HG02943 (cell line): ENCODE measurements at regions not wholly inside any gene's neighbourhood (a gene's known extent, or its start where the extent isn't known, plus 50 kb on each side); places are given as distances from the start of the nearest gene placed in this dataset.

Experiments used
- ATAC-seq: cut with Tn5 transposase; IDR thresholded peaks from one replicate; pipeline ENCODE4 v1.9.1; 2021; ENCODE audit warnings: mild to moderate bottlenecking, low read depth, moderate library complexity; ENCODE audit not compliant: unreplicated experiment

DNA sequence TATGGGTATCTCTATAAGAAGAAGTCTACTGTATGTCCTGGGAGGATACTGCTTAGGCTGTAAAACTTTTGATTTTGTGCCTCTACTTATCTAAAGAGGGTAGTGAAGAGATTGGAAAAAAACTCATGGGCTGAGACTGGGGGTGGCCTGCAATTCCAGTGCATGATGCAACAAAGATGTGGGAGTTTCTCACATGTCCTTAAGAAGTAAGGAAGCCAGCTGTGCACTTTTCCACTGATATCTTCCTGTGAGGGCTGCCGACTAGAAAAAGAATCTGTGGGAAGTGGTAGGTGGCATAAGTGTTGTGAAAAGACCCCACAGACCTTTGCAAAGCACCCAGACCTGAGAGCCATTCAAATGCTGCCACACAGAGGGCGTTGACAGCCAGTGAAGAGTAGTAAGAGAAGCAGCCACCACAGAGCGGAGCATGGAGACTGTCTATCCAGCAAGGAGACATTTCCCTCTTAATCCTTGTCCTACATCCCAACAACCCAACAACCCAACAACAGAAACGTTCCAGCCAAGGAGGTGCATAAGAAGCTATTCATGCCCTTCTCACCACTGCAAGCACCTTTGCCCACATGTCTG, 65.1 kb downstream of the PFDN4 start:
- no peak for ATAC-seq

DNA sequence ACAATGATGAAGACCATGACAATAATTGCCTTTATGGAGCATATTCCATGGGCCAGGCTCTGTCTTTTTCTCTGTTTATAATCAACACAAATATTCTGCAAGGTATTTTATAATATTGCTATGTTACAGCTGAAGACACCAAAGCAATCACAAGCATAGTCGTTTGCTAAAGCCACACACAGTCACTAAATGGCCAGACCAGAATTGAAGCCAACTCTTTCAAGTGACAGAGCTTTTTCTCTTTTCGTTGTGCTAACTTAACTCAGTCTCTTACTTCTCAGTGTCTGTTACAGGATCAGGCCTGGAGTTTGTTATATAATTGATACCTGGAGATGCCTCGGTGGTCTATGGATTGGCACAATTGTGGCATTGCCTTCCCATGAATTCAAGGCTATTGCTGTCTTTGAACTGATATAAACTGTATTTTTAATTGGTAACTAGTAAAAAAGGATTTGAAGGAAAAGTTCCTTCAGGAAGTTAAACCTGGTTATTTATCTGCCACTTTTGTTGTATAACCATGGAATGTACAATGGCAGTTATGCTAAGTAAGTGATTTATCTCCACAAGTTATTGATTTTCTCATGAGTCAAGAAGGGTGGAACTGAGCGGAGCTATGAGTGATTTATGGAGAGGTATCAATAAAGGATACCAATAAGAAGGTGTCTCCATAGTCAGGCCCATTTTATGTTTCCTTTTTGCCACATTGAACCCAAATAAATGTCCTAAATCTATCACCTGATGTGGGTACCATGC, 67.6 kb downstream of the PFDN4 start:
- ATAC-seq = no peak

DNA sequence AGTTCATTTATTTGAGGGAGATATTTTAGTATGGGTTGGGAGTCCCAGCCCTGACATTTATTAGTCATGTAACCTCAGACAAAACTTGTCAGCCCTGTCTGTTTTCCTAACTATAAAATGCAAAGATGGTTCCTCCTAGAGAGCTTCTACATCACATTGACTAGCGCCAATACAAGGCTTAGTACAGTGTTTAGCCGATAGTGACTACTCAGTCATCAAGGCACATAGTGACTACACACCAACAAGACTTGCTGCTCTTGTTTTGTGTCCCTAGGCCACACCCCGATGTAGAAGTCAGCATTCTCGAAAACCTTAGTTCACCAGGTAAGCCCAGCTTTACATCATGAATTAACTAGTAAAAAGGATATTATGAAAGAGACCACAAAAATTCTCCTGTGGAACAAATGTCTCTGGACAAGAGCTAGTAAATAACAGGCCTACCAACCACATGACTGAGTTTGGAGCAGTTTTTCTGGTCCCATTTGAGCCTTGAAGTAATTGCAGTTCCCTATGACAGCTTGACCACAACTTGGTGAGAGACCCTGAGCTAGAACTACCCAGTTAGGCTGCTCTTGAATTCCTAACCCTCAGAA, 68.8 kb downstream of the PFDN4 start:
- no peak for ATAC-seq

DNA sequence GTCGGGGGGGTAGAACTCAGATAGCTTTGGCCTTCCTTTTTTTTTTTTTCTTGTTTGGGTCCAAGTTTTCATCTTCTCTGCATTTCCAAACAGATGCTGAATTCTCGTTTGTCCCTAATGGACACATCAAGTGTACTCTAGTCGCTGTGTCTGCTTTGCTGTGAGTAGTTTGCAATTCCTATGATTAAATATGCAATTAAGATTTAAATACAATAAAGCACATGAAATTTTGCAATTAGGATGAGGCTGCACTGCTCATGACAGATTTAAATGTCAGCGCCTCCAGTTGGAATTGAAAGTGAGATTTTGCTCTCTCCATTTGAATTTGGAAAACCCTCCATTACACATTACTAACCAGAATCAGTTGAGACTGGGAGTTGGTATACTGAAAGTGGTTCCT, 70.4 kb downstream of the PFDN4 start:
- ATAC-seq = no peak

DNA sequence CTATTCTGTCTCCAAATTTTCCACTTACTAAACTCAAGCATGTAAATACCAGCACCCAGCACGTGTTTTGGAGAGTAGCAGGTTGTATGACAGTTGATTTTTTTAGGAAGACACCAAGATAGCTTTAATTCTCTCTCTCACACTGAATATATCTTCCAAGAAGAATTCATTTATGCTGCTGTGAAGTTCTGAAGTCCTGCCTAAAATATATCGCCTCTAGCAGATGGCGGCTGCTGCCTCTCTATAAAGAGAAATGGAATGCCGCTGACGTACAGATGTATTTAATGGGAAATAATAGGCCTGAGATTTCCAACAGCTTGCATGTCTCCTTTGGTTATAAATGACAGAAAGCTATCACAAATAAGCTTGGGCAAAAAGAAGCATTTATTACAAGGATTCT, 74.7 kb downstream of the PFDN4 start:
- ATAC-seq = no peak

DNA sequence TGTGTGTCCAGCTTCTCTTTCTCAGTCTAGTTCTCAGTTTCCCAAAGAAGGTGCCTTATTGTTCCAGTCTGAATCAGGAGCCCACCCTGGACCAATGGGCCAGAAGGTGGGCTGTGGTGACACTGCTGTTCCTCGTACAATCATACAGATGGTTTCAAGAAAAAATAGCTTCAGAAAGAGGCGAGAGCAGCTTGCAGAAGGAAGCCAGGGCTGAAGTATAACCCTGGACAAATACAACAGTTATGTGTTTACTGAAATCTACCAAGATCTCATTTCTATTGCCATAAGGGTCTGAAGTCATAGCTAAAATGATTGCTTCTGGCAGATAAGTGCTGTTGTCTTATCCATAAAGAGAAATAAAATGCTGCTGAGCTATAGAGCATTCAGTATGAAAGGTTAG, 75.4 kb downstream of the PFDN4 start:
- no peak for ATAC-seq

DNA sequence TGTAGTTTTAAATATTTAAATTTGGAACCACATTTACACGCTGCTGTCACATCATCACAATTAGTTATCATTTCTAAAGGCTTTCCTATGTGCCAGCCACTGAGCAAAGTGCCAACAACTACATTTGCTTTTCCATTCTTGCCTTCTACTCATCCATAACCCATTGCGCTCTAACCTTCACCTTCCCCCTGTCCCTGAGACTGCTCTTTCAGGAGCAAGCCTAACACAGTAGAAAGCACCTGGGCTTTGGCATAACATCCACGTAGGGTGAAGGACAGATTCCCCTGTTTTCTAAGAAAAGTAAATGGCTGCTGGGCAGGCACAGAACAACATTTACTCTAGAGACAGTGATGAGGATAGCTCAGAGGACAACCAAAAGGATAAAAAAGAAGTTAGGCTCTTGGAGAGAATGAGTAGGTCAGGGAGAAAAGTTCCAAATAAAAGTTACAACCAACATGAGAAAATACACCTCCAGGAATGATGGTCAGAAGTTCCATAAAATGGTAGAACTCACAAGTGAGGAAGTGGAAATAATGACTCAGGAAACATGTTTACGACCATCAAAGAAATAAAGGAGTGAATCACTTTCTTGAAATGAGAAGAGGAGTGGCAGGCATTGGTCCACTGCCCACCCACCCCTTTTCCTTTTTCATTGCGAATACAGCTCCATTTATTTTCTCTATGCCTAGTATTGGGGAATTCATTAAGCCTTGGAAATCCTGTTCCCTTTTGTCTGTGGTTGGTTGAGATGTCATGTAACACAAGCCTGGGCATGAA, 77.2 kb downstream of the PFDN4 start:
- no peak for ATAC-seq

DNA sequence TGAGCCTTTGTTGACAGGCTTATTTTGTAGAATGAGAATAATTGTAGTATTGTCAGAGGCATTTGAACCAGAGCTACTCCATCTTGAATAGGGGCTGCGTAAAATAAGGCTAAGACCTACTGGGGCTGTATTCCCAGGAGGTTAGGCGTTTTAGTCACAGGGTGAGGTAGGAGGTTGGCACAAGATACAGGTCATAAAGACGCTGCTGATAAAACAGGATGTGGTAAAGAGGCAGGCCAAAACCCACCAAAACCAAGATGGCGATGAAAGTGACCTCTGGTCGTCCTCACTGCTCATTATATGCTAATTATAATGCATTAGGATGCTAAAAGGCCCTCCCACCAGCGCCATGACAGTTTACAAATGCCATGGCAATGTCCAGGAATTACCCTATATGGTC, 82.7 kb downstream of the PFDN4 start:
- no peak for ATAC-seq

DNA sequence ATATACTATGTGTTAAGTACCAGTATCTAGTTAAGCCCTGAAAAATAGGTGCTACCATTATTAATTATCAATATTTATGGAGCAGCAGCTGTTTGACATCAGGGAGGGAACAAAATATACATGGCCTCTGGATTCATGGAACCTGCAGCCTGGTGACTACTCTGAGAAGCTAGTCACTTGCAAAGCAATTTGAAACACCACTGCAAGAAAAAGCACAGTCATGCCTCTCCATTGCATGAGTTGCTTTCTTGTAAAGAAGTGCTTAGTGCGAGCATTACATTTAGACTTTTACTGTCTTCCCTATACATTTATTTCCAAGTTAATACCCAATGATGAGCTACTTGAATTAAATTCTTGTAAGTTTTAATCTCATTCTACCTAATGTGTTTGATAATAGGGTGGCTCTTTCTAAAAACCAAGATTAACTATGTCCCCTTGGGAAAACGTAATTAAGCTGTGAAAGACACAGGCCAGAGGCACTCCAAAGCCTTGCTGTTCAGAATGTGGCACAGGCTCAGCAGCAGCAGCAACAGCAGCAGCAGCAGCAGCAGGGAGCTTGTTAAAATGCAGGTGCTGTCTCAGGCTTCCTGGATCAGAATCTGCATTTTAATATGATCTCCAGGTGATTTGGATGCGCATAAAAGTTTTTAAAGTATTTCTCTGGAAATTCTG, 83.6 kb downstream of the PFDN4 start:
- ATAC-seq = no peak

DNA sequence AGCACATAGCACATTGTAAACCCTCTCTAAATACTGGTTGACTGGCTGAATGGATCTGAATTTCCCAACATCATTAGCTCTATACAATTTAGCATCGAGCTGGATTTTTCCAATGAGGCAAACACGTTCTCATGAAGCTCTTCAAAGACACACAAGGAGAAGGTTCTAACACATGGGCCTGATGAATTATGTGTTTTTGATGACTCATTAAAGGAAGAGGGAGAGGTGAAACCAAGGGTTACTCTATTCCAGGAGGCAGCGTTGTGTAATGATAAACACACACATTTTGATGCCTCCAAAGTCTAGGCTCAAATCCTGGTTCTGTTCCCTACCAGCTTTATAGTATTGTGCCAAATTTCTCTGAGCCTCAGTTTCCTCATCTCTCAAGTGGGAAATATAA, 84.3 kb downstream of the PFDN4 start:
- no peak for ATAC-seq

DNA sequence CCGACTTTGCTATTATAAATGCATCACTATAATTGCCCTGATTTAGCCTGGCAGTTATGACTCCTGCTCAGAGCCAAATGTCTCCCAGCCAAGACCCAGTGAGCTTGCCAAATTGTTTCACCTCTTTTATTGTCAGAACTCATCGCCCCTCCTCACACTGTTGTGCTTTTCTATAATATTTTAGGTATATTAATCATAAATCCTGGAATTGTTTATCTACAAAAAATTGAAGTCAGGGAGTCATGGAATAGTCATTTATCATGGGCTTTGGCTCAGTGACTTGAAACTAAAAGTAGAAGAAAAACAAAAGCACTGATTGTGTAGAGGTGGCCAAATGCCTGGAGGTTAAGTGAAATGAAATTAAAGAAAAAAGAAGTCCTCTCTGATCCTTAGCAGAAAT, 85.6 kb downstream of the PFDN4 start:
- ATAC-seq = no peak

DNA sequence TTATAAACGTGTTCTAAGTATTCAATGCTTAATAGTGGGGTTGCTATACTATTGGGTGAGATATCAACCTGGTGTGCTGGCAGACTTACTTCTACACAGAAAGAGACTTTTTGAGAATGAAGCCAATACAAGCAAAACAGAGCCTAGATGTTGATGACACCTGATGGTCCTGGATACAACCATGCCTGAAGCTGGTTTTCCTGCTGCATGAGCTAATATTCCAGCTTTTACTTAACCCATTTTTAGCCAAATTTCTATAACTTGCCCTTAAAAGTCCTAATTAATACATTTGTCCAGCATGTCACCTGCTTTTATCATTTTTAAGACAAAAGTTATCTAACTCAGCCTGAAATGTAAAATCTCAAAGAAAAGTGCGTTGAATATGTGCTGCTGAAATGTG, 86.2 kb downstream of the PFDN4 start:
- ATAC-seq = no peak

DNA sequence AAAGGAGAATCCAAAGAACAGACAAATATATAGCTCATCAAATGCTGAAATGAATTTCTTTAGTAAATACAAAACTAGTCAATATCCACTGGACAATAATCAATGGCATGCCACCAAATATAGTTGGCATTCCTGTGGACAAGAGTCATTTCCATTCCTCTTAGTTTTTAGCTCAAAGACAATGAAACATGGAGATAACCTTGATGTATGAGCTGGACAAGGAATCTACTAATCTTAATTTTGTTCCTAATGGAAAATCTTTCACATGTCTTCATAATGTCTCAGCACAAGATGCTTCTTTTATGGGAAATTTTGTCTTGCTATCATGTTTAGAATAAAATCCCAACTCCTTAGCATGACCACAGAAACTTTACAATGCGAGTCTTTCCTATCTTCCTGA, 87.8 kb downstream of the PFDN4 start:
- ATAC-seq = no peak

DNA sequence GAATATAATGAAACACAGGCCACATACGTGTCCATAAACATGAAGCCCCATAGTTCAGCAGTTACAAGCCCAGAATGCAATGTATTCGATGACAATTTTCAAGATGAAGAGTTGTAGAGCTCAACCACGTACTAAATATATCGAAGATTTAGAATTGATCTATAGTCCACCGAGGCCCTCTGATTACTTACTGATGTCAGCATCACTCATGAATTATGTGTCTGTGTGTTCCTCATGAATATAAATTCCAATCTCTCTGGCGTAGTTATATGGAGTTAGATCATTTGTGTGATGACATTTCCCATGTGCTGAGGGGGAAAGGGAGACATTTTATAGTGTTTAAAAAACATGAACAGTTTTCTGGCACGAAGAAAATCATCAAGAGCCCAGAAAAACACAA, 97.5 kb downstream of the PFDN4 start:
- no peak for ATAC-seq

DNA sequence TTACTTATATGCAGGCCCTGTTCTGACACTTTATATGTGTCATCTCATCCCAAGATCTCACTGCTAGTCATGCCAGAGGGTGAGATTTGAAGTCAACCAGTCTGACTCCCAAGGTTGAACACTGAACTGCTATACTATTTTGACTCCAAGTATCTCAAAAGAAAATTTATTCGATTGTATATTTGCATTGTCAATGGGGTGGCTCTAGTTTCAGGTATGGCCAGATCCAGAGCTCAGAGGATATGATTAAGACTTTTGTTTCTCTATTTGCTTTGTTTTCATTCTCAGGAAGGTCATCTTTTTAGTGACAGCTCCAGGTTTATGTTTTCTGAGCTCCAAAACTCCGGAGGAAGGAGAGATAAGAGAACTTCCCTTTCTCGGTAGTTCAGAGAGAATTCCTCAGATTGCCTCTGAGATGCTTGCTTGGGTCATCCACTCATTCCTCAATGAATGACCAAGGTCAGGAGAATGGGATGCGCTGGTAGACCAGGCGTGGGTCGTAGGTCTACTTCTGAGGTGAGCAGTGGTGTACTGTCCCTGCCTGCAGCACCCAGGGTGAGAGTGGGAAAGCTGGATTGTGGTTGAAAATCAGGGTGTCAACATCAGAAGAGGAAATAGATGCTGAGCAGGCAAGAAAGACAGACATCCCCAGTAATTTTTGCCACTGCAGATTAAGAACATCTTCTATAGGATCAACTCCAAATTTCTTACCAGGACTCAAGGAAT, 99.3 kb downstream of the PFDN4 start:
- no peak for ATAC-seq

DNA sequence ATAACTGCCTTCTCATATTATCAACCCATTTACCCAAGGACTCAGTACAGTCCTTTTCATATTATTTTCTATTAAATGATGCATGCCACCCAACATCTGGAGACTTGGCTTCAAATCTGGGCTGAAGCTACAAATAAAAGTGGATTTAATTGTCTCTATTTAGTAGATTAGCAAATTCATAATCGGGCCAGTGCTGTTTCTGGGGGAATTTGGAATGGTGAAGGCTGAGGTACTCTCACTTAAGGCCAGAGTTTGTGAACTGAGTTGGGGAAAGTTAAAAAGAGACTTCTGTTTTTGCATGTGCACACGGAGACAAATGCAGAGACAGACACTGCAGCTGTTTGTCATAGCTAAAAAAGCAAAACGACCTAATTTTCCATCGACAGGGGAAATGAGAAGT, 100.9 kb downstream of the PFDN4 start:
- no peak for ATAC-seq

DNA sequence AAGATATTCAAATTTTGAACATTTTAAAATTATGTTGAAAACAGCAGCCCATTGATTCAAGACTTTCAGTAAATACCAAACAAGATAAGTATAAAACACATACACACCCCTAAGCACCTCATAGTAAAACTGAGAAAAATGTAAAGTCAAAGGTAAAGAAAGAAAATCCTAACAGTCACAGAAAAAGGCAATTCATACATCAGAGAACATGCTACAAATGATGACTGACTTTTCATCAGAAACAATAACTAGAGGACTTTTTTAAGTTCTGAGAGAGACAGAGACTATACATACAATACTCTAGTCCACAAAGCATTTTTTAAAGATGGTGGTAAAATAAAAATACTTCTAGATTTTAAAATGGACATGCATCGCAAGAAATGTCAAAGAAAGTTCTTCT, 111.0 kb downstream of the PFDN4 start:
- ATAC-seq = no peak

DNA sequence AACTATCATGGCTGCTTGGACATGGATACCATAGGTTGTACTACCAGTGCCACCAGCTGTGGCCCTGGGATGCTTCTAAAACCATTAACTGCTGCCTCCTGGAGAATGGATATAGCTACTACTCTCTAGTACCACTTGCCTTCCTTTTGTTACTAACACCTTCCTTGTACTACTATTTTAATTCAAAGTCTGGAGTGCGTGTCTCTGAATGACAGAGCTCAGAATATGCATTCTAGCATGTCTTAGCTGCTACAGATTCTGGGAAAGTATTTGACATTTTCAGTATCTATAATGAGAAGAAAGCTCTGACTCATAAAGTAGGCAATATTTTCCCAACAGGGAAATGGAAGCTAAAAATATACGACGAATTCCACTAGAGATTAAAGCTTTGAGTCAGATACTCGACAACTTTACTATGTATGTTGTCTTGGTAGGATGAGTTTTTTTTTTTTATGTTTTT, 112.3 kb downstream of the PFDN4 start:
- no peak for ATAC-seq

DNA sequence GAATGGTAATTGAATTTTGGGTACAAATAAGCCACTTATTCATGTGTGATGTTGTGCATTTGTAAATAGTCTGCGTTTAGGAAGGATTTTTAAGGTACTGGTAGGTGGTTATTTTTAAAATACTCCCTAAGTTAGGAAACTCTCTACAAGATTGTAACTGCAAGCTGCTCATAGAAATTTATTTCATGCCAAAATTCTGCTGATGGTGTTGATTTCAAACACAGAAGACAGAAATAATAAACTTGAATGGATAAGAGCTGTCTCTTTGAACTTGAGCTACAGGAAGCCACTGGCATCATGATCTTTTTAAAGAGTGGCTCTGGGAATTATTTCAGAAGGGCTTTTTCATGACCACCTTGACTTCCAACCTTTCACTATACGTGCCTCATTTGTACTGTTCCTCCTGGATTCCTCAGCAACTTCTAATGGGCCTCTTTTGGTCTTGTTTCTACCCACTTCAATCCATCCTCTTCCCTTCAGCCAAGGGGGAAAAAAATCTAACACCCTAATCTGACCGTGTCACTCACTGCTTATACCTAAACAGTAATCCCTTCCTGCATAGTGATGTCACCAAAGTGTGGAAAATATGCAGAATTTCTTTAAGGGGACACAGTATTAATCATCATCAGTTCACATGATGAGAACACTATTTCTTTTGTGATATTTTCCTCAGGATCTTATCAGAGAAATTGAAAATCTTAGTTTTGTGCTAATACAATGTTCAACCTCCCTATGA, 113.6 kb downstream of the PFDN4 start:
- no peak for ATAC-seq
